D721Med (cell line): ENCODE measurements at regions not wholly inside any gene's neighbourhood (a gene's known extent, or its start where the extent isn't known, plus 50 kb on each side); places are given as distances from the start of the nearest gene placed in this dataset.

Experiments used
- DNase-seq: peaks from one replicate; pipeline ENCODE4 v3.0.0; 2011; ENCODE audit warnings: low spot score; ENCODE audit not compliant: insufficient read length
- FAIRE-seq: peaks from 2 replicates; lab custom pipeline; 2011; peaks lifted over from hg19 to GRCh38; lab: Jason Lieb, UNC
- TF ChIP-seq, protein P1 (sequence below): IDR thresholded peaks from 2 replicates; pipeline ENCODE4 v1.5.1; 2012; ENCODE audit warnings: mild to moderate bottlenecking, control low read depth; ENCODE audit not compliant: insufficient read depth; ENCODE audit errors: missing control alignments

- no peak for FAIRE-seq
- TF ChIP-seq, protein P1, sequence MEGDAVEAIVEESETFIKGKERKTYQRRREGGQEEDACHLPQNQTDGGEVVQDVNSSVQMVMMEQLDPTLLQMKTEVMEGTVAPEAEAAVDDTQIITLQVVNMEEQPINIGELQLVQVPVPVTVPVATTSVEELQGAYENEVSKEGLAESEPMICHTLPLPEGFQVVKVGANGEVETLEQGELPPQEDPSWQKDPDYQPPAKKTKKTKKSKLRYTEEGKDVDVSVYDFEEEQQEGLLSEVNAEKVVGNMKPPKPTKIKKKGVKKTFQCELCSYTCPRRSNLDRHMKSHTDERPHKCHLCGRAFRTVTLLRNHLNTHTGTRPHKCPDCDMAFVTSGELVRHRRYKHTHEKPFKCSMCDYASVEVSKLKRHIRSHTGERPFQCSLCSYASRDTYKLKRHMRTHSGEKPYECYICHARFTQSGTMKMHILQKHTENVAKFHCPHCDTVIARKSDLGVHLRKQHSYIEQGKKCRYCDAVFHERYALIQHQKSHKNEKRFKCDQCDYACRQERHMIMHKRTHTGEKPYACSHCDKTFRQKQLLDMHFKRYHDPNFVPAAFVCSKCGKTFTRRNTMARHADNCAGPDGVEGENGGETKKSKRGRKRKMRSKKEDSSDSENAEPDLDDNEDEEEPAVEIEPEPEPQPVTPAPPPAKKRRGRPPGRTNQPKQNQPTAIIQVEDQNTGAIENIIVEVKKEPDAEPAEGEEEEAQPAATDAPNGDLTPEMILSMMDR = no peak
- DNase-seq = no peak
Measured at GRCh38 chr18:41324934-41325333, 630.1 kb upstream of the PIK3C3 start.

- DNase-seq = no peak
- TF ChIP-seq, protein P1 = no peak
- FAIRE-seq = peak; percentile 48
Measured at GRCh38 chr18:41324020-41324791, 630.8 kb upstream of the PIK3C3 start.

GRCh38 chr18:41323044-41323443 lies 632.0 kb upstream of the PIK3C3 start:
- no peak for DNase-seq
- TF ChIP-seq, protein P1 = no peak
- FAIRE-seq = no peak

DNA sequence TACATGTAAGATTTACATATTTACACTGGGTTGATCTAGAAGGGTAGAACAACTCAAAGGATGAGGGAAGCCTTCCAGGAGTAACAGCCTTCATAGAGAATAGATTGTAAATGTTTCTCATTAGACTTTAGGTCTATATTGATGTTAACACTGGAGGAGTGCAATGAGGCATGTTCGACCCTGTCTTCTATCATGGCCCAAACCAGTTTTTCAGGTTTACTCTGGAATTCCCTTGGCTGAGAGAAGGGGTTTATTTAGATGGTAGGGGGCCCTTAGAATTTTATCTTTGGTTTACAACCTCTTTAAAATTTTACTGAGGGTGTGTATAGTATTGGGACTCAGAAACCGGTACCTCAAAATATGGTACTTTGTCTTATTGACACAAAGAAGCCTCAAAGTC lies 634.9 kb upstream of the PIK3C3 start:
- no peak for FAIRE-seq
- TF ChIP-seq, protein P1 = no peak
- no peak for DNase-seq

- no peak for DNase-seq
- TF ChIP-seq, protein P1 = no peak
- no peak for FAIRE-seq
Measured at GRCh38 chr18:41315134-41315533, 639.9 kb upstream of the PIK3C3 start.

GRCh38 chr18:41311571-41312547 lies 643.2 kb upstream of the PIK3C3 start:
- DNase-seq = no peak
- FAIRE-seq = no peak

More at GRCh38 chr18:41311571-41312547, 643.2 kb upstream of the PIK3C3 start:
- TF ChIP-seq, protein P1 = no peak
